ENCODE measurements at regions not wholly inside any gene's neighbourhood (a gene's known extent, or its start where the extent isn't known, plus 50 kb on each side); places are given as distances from the start of the nearest gene placed in this dataset.

DNA sequence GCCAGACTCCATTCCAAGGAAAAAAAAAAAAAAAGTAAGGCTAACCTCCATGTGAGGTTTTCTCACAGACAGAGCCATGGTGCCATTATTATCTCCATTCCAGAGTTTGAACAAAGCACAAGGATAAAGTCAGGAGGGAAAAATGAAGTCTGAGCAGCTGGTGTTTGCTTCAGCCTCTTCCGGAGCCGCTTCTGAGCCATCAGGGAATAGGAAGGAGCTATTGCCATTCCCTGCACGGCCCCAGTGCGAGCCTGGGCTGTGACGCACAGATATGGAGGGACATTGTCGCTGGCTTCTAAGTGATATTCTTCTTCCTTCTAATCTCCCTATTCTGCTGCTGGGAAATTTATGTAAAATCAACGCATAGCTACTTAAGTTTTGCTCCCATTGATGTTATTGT is 69.5 kb upstream of the PIRT start:
- H3K27ac ChIP-seq (ENCODE audit: extremely low read depth, low read depth, low read length), result no peak overlapping the region
- no peak overlapping the region for H3K4me3 ChIP-seq
- no peak overlapping the region for H3K4me2 ChIP-seq (ENCODE audit: insufficient read depth, low read length)
- intact Hi-C loops (cut with micrococcal nuclease) (no loop called here), in situ Hi-C loops (cut with MboI) (no loop called here)
- no peaks in the 10 kb centered on the region for H4K20me1 ChIP-seq (replicated peaks; ENCODE audit: control insufficient read depth, insufficient read depth, low read length)
- DNase-seq (ENCODE audit: extremely low read depth in 1 of 4, low spot score in 3 of 4) (no peak), ATAC-seq (no peak), FAIRE-seq (no peak)
- H2AFZ ChIP-seq (ENCODE audit: low read depth, low read length), result no peak overlapping the region
- ChIA-PET POLR2A (no interaction called here), CTCF (ENCODE audit: low intra/inter-chr PET ratio) (no interaction called here)
- H3K9me1 ChIP-seq (ENCODE audit: control insufficient read depth, insufficient read depth, low read length), result no peaks in the 10 kb centered on the region
- 0% methylated on average over 7 of the region's 7 CpGs for WGBS (ENCODE audit: insufficient coverage, low coverage, missing lambda C conversion rate)
- no peaks in the 10 kb centered on the region for H3K79me2 ChIP-seq (ENCODE audit: control insufficient read depth, insufficient read depth, low read length)
- no TSS peak for BruUV-seq (replicated peaks)
- H3K4me1 ChIP-seq (replicated peaks in 1 of 2; ENCODE audit: control insufficient read depth in 2 of 2, insufficient read depth in 2 of 2, low read length in 2 of 2), result no peaks in the 10 kb centered on the region
- H3K36me3 ChIP-seq (ENCODE audit: control insufficient read depth, insufficient read depth, low read length), result no peaks in the 10 kb centered on the region
- no peak overlapping the region for H3K9ac ChIP-seq (ENCODE audit: insufficient read depth in 1 of 2, low read depth in 2 of 2, low read length in 2 of 2)
- no peaks in the 10 kb centered on the region for H3K9me3 ChIP-seq (replicated peaks; ENCODE audit: control insufficient read depth, insufficient read depth, low read depth, low read length)
- no peaks in the 10 kb centered on the region for H3K27me3 ChIP-seq (ENCODE audit: control insufficient read depth in 2 of 2, insufficient read depth in 2 of 2, low read length in 2 of 2)
- TF ChIP-seq MAFG (tag; conservative IDR thresholded peaks at IDR 0.05) (no peak), NCOR1 (IDR thresholded peaks at IDR 0.05) (no peak), DMBX1 (CRISPR knock-in tag; IDR thresholded peaks at IDR 0.05; ENCODE audit: borderline replicate concordance) (no peak), SAFB2 (IDR thresholded peaks at IDR 0.05; ENCODE audit: borderline replicate concordance, low read depth, low read length, severe bottlenecking) (no peak), NR2F6 (CRISPR knock-in tag; IDR thresholded peaks at IDR 0.05) (no peak), ZFX (CRISPR knock-in tag; IDR thresholded peaks at IDR 0.05) (no peak), ZNF354B (CRISPR knock-in tag; IDR thresholded peaks at IDR 0.05) (no peak), MEF2D (tag; conservative IDR thresholded peaks at IDR 0.05; ENCODE audit: low read depth) (no peak)
- TF ChIP-seq, protein P1, sequence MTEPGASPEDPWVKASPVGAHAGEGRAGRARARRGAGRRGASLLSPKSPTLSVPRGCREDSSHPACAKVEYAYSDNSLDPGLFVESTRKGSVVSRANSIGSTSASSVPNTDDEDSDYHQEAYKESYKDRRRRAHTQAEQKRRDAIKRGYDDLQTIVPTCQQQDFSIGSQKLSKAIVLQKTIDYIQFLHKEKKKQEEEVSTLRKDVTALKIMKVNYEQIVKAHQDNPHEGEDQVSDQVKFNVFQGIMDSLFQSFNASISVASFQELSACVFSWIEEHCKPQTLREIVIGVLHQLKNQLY (CRISPR knock-in tag; conservative IDR thresholded peaks at IDR 0.05), result no peak
- TF ChIP-seq, protein P2, sequence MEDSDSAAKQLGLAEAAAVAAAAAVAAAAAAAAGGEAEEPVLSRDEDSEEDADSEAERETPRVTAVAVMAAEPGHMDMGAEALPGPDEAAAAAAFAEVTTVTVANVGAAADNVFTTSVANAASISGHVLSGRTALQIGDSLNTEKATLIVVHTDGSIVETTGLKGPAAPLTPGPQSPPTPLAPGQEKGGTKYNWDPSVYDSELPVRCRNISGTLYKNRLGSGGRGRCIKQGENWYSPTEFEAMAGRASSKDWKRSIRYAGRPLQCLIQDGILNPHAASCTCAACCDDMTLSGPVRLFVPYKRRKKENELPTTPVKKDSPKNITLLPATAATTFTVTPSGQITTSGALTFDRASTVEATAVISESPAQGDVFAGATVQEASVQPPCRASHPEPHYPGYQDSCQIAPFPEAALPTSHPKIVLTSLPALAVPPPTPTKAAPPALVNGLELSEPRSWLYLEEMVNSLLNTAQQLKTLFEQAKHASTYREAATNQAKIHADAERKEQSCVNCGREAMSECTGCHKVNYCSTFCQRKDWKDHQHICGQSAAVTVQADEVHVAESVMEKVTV (CRISPR knock-in tag; IDR thresholded peaks at IDR 0.05), result no peak
- TF ChIP-seq, protein P3, sequence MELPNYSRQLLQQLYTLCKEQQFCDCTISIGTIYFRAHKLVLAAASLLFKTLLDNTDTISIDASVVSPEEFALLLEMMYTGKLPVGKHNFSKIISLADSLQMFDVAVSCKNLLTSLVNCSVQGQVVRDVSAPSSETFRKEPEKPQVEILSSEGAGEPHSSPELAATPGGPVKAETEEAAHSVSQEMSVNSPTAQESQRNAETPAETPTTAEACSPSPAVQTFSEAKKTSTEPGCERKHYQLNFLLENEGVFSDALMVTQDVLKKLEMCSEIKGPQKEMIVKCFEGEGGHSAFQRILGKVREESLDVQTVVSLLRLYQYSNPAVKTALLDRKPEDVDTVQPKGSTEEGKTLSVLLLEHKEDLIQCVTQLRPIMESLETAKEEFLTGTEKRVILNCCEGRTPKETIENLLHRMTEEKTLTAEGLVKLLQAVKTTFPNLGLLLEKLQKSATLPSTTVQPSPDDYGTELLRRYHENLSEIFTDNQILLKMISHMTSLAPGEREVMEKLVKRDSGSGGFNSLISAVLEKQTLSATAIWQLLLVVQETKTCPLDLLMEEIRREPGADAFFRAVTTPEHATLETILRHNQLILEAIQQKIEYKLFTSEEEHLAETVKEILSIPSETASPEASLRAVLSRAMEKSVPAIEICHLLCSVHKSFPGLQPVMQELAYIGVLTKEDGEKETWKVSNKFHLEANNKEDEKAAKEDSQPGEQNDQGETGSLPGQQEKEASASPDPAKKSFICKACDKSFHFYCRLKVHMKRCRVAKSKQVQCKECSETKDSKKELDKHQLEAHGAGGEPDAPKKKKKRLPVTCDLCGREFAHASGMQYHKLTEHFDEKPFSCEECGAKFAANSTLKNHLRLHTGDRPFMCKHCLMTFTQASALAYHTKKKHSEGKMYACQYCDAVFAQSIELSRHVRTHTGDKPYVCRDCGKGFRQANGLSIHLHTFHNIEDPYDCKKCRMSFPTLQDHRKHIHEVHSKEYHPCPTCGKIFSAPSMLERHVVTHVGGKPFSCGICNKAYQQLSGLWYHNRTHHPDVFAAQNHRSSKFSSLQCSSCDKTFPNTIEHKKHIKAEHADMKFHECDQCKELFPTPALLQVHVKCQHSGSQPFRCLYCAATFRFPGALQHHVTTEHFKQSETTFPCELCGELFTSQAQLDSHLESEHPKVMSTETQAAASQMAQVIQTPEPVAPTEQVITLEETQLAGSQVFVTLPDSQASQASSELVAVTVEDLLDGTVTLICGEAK (IDR thresholded peaks at IDR 0.05), result no peak
- TF ChIP-seq, protein P3 (CRISPR knock-in tag; IDR thresholded peaks at IDR 0.05), result no peak
